SK-MEL-5 (cell line): ENCODE measurements at regions not wholly inside any gene's neighbourhood (a gene's known extent, or its start where the extent isn't known, plus 50 kb on each side); places are given as distances from the start of the nearest gene placed in this dataset.
A peak's percentile ranks its signal among the peaks of the same experiment; 100 is the strongest.
"Not testable (repeated sequence)": the region's sequence is repeated elsewhere in the genome, so short reads cannot be mapped to it uniquely, and the experiment has no call there.

ENCODE experiments used
- DNase-seq: peaks from one replicate; pipeline ENCODE4 v3.0.0-alpha.2; 2016; ENCODE audit warnings: low read depth, low spot score
- in situ Hi-C: cut with HindIII; loops from 2 replicates; pipeline ENCODE4 v1.10.0; 2016; ENCODE audit warnings: low sequenced_read_pairs, high pct_unique_total_duplicates, low pct_unique_long_range_greater_than_20kb

DNA sequence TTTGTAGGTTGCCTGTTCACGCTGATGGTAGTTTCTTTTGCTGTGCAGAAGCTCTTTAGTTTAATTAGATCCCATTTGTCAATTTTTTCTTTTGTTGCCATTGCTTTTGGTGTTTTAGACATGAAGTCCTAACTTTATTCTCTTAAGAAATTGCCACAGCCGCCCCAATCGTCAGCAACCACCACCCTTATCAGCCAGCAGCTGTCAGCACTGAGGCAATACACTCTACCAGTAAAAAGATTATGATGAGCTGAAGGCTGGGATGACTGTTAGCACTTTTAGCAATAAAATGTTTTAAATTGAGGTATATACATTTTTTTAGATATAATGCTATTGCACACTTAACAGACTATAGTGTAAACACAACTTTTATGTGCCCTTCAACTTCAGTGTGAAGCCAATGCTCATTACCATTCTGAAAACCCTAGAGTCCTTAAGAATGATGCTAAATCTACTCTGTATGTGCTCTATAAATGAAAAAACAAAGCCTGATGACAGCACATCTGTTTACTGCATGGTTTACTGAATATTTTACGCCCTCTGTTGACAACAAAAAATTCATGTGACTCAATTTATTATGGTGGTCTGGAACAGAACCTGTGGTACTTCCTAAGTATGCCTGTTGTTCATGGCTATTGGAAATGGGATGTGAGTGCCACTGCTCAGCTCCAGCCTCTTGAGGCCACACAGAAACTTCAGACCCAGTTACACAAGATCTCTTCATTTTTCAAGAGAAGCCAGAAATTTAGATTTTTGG lies 197.4 kb downstream of the DUSP6 start:
- in situ Hi-C loops, result no loop called here

GRCh38 chr12:89153341-89153740 lies 199.0 kb downstream of the DUSP6 start:
- DNase-seq, result no peak
- in situ Hi-C loops, result no loop called here

More for the DNA sequence above, 197.4 kb downstream of the DUSP6 start:
- no peak for DNase-seq

- in situ Hi-C loops, result no loop called here
- DNase-seq, result no peak
These were observed 200.8 kb downstream of the DUSP6 start for GRCh38 chr12:89151536-89151935.

DNA sequence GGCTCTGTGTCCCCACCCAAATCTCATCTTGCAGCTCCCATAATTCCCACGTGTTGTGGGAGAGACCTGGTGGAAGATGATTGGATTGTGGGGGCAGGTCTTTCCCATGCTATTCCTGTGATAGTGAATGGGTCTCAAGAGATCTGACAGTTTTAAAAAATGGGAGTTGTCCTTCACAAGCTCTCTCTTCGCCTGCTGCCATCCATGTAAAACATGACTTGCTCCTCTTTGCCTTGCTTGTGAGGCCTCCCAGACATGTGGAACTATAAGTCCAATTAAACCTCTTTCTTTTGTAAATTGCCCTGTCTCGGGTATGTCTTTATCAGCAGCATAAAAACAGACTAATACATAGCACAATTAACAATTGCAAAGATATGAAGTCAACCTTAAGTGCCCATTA lies 201.5 kb downstream of the DUSP6 start:
- in situ Hi-C loops, DNase-seq: not testable (repeated sequence)

DNA sequence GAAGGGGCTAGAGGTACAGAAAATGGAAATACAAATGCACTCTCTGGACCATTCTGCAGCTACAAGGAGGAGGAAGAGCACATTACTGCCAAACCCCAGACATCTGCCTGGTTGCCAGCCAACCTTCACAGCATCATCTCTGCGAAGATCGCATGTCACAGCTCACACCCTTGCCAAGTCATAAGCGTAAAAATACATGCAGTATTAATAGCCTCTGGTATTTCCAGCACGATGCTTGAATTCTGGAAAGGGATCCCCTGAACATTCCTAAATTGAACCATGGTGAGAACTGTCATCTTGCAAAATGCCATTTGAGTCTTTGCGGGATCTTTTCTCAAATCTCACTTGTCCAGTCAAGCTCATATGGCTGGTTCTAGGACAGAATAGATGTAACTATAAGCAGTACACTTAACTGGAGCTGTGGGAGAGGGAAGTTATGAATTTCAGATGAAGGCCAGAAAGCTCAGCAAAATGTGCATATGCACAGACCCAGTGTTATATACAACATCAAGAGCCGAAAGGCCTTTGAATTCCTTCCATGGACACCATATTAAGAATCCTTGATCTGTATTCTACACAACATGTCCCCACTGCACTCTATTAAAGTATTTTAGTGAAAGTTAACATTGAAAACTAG lies 211.6 kb downstream of the DUSP6 start:
- in situ Hi-C loops, result no loop called here
- no peak for DNase-seq

DNA sequence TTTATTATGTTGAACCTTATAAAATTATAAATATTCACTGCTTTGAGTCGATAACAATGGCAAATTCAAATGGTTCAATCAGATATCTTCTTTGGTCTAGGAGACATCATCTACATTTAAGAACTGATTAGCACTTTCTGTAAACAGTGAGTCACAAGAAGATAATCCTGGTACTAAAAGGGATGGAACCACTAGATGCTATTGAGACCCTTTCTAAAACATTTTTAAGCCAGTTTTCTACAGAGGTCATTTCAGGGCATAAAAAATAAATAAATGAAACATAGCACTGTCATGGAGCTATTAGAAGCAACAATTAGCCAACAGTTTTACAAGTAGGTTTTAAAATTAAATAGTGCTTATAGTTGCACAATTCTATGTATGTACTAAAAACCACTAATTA lies 212.2 kb downstream of the DUSP6 start:
- no peak for DNase-seq
- in situ Hi-C loops, result no loop called here

DNA sequence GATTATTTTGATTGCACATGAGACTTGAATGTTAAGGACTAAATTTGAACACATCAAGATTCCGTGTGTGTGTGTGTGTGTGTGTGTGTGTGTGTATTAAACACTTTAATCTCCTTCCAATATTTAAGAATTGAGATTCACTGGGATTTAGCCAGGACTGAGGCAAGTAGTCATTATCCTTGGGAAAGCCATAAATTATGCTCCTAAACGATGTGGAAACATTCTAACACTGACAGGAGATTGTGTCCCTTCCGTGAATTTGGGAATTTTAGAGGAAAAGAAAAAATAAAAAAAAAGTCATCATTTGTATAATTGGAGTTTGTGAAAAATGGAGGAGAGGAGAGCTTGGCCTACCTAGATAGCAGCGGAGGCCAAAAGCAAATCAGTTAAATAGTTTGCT lies 212.9 kb downstream of the DUSP6 start:
- no peak for DNase-seq
- in situ Hi-C loops, result no loop called here

DNA sequence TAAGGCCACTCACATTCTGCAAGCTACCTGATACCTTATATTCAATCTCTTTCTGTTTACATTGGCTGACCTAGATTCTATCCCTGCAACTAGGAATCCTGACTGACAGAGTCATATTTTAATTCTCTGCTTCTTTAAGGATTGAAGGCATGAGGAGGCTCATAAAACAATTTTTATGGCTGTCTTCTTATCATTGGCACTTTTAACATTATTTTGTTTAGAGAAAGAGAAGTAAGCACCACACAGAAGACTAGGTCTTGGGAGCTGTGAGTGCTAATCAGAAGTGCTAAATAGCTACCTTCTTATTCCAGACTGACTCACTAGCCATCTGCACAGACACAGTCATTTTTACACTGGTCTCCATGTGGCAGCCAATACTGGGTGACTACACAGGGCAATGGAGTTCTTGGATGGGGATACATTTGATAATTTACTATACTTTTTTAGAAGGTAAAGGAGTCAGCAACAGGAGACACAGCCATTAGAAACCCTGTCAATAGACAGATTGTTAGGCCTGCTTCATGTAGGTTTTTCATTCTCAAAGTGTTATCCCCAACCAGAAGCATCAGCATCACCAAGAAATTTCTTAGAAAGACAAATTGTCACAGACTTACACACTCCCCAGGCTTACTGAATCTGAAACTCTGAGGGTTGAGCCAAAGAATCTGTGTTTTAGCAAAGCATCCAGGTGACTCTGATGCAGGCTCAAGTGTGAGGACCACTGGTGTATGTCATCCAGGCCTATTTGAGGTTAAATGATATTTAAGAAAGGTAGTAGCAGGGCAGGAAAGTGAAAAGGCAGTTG lies 214.1 kb downstream of the DUSP6 start:
- in situ Hi-C loops, result no loop called here
- no peak for DNase-seq

- DNase-seq, result no peak
- in situ Hi-C loops, result no loop called here
These were observed 216.2 kb downstream of the DUSP6 start for GRCh38 chr12:89135976-89136634.

DNA sequence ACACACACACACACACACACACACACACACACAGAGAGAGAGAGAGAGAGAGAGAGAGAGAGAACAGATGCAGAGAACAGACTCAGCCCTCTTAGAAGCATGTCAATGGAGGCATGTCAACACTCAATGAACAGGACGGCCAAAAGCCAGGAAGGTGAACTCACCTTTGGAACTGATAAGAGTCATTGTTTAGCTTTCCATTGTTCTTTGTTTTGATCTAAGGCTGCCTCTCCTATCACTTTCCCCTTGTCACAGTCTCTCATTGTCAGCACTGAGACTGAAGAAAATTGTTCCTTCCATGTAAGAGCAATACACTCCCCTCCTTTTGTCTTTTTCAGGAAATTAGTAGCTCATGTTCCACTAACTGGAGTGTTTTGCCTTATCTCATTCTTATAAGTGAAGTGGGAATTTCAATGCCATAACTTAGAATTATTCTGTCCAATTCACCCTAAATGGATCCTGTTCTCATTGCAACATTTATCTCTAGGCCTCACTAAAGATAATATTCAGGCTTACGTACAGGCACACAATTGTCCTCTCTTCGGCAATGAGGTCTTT lies 218.0 kb downstream of the DUSP6 start:
- in situ Hi-C loops, result no loop called here

GRCh38 chr12:89129167-89129870 lies 223.0 kb downstream of the DUSP6 start:
- no peak for DNase-seq
- in situ Hi-C loops, result no loop called here

More for the DNA sequence above, 218.0 kb downstream of the DUSP6 start:
- no peak for DNase-seq

- DNase-seq, result peak; percentile 93
These were observed 225.6 kb downstream of the DUSP6 start for GRCh38 chr12:89126712-89127111.

DNA sequence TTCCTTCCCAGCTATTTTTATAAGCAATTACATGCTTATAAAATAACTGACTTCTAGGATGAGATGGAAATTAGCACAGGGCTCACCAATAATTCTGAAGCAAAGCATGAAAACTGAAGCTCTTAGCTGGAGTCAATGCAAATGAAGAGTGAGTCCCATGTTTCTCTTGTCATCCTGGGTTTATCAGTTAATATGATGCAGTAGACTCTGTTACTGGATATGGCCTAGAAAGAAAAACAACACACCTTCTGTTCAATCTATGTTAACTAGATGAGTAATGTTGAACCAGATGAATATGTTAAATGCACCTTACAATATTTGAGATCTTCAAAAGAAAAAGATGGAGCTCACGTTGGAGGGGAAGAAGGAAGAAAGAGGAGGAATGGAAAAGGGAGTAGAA lies 229.4 kb downstream of the DUSP6 start:
- in situ Hi-C loops, result no loop called here
- no peak for DNase-seq

More at GRCh38 chr12:89126712-89127111, 225.6 kb downstream of the DUSP6 start:
- in situ Hi-C loops, result no loop called here

GRCh38 chr12:89117448-89118034 lies 234.8 kb downstream of the DUSP6 start:
- DNase-seq, result peak; percentile 72
- in situ Hi-C loops, result no loop called here

- in situ Hi-C loops, result no loop called here
- DNase-seq, result no peak
These were observed 240.3 kb downstream of the DUSP6 start for GRCh38 chr12:89111964-89112363.

- DNase-seq, result no peak
- in situ Hi-C loops, result no loop called here
These were observed 244.0 kb downstream of the DUSP6 start for GRCh38 chr12:89108265-89108664.

DNA sequence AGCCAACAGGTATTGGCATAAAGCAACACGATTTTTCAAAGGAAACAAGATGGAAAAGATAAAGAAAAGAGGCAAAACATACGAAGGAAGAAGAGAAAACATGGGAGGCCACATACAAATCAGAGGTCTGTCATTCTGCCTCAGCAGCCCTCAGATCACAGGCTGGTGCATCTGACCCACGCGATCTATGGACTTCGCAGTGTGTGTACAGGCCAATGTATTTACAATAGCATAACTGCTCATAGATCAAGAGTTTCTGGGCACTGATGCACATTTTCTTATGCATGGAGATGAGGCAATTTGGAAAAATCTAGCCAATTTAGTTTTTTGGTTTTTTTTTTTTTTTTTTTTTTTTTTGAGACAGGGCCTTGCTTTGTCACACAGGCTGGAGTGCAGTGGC lies 245.4 kb downstream of the DUSP6 start:
- in situ Hi-C loops, result no loop called here
- no peak for DNase-seq
